ENCODE measurements at regions not wholly inside any gene's neighbourhood (a gene's known extent, or its start where the extent isn't known, plus 50 kb on each side); places are given as distances from the start of the nearest gene placed in this dataset.
A peak's percentile ranks its signal among the peaks of the same experiment; 100 is the strongest.
"Not testable (repeated sequence)": the region's sequence is repeated elsewhere in the genome, so short reads cannot be mapped to it uniquely, and the experiment has no call there.

GRCh38 chr1:144516172-144516571, 54.7 kb upstream of the NBPF15 start:
- DNase-seq, result peak; percentile 9

- DNase-seq, result peak; percentile 40
Measured at GRCh38 chr1:144516906-144517305, 55.4 kb upstream of the NBPF15 start.

GRCh38 chr1:144518439-144518838, 57.0 kb upstream of the NBPF15 start:
- DNase-seq, result not testable (repeated sequence)

GRCh38 chr1:144519528-144520189, 58.2 kb upstream of the NBPF15 start:
- not testable (repeated sequence) for DNase-seq

GRCh38 chr1:144523661-144524407, 62.4 kb upstream of the NBPF15 start:
- peak; percentile 55 for DNase-seq

GRCh38 chr1:144532156-144532607, 60.5 kb upstream of the PPIAL4F start:
- not testable (repeated sequence) for DNase-seq

- DNase-seq, result not testable (repeated sequence)
Measured at GRCh38 chr1:144533480-144533879, 59.2 kb upstream of the PPIAL4F start.

GRCh38 chr1:144534286-144534685, 58.4 kb upstream of the PPIAL4F start:
- DNase-seq, result not testable (repeated sequence)

- DNase-seq, result not testable (repeated sequence)
Measured at GRCh38 chr1:144536677-144537076, 56.0 kb upstream of the PPIAL4F start.

- not testable (repeated sequence) for DNase-seq
Measured at GRCh38 chr1:144537234-144537633, 55.5 kb upstream of the PPIAL4F start.

GRCh38 chr1:144538736-144539135, 54.0 kb upstream of the PPIAL4F start:
- DNase-seq, result not testable (repeated sequence)

GRCh38 chr1:144539191-144539960, 53.3 kb upstream of the PPIAL4F start:
- not testable (repeated sequence) for DNase-seq
